HTR-8/SVneo (cell line): ENCODE measurements at regions not wholly inside any gene's neighbourhood (a gene's known extent, or its start where the extent isn't known, plus 50 kb on each side); places are given as distances from the start of the nearest gene placed in this dataset.

Source experiments
- DNase-seq: peaks from one replicate; pipeline ENCODE4 v3.0.0; 2011; ENCODE audit warnings: low spot score, mixed read lengths; ENCODE audit not compliant: insufficient read length
- FAIRE-seq: peaks from 2 replicates; lab custom pipeline; 2011; peaks lifted over from hg19 to GRCh38; lab: Jason Lieb, UNC

- FAIRE-seq (no peak), DNase-seq (no peak)
Measured at GRCh38 chr4:11790230-11790629, 361.5 kb upstream of the HS3ST1 start.

GRCh38 chr4:11783588-11783987 lies 354.9 kb upstream of the HS3ST1 start:
- no peak for FAIRE-seq
- DNase-seq = no peak

- FAIRE-seq (no peak), DNase-seq (no peak)
Measured at GRCh38 chr4:11782859-11783258, 354.2 kb upstream of the HS3ST1 start.

- no peak for DNase-seq
- FAIRE-seq = no peak
Measured at GRCh38 chr4:11777447-11777846, 348.8 kb upstream of the HS3ST1 start.

- DNase-seq (no peak), FAIRE-seq (no peak)
Measured at GRCh38 chr4:11774346-11774745, 345.7 kb upstream of the HS3ST1 start.

- DNase-seq = no peak
- no peak for FAIRE-seq
Measured at GRCh38 chr4:11773798-11774197, 345.1 kb upstream of the HS3ST1 start.

- no peak for FAIRE-seq
- no peak for DNase-seq
Measured at GRCh38 chr4:11769434-11769833, 340.7 kb upstream of the HS3ST1 start.

GRCh38 chr4:11768251-11768972 lies 339.7 kb upstream of the HS3ST1 start:
- FAIRE-seq (no peak), DNase-seq (no peak)

- FAIRE-seq = no peak
- DNase-seq = no peak
Measured at GRCh38 chr4:11765849-11766453, 337.3 kb upstream of the HS3ST1 start.

GRCh38 chr4:11748164-11748872 lies 319.6 kb upstream of the HS3ST1 start:
- FAIRE-seq (no peak), DNase-seq (no peak)

- no peak for DNase-seq
- FAIRE-seq = no peak
Measured at GRCh38 chr4:11746734-11747133, 318.0 kb upstream of the HS3ST1 start.

- no peak for DNase-seq
- FAIRE-seq = no peak
Measured at GRCh38 chr4:11743976-11744375, 315.3 kb upstream of the HS3ST1 start.

- DNase-seq (no peak), FAIRE-seq (no peak)
Measured at GRCh38 chr4:11743236-11743635, 314.5 kb upstream of the HS3ST1 start.

- no peak for FAIRE-seq
Measured at GRCh38 chr4:11741190-11741652, 312.5 kb upstream of the HS3ST1 start.

GRCh38 chr4:11739992-11740391 lies 311.3 kb upstream of the HS3ST1 start:
- DNase-seq = no peak
- no peak for FAIRE-seq

More at GRCh38 chr4:11741190-11741652, 312.5 kb upstream of the HS3ST1 start:
- no peak for DNase-seq

GRCh38 chr4:11736978-11737377 lies 308.3 kb upstream of the HS3ST1 start:
- FAIRE-seq = no peak

GRCh38 chr4:11735651-11736050 lies 307.0 kb upstream of the HS3ST1 start:
- DNase-seq = no peak
- FAIRE-seq = no peak

More at GRCh38 chr4:11736978-11737377, 308.3 kb upstream of the HS3ST1 start:
- no peak for DNase-seq

GRCh38 chr4:11732155-11732554 lies 303.5 kb upstream of the HS3ST1 start:
- no peak for FAIRE-seq

GRCh38 chr4:11730545-11730944 lies 301.9 kb upstream of the HS3ST1 start:
- DNase-seq (no peak), FAIRE-seq (no peak)

More at GRCh38 chr4:11732155-11732554, 303.5 kb upstream of the HS3ST1 start:
- no peak for DNase-seq

- DNase-seq (no peak), FAIRE-seq (no peak)
Measured at GRCh38 chr4:11729548-11729947, 300.9 kb upstream of the HS3ST1 start.

- DNase-seq = no peak
- FAIRE-seq = no peak
Measured at GRCh38 chr4:11727903-11728564, 299.3 kb upstream of the HS3ST1 start.
